PC-3 (cell line): ENCODE measurements at regions not wholly inside any gene's neighbourhood (a gene's known extent, or its start where the extent isn't known, plus 50 kb on each side); places are given as distances from the start of the nearest gene placed in this dataset.

ENCODE experiments used
- ATAC-seq: fragments of 200-7000 bp; cut with Tn5 transposase; 2 replicates; pipeline ENCODE4 v1.9.1; 2020; ENCODE audit warnings: mild to moderate bottlenecking, moderate library complexity
- BruUV-seq: library from RNA; stranded (reverse); fragments of 400-500 nt; replicated peaks from 2 replicates; lab custom pipeline; 2021; lab: Mats Ljungman, UMichigan
- CTCF ChIA-PET: fragments of 300-600 bp; sonication (Branson Sonifier 250); formaldehyde crosslinking; loops from one replicate; lab custom pipeline; 2022; ENCODE audit warnings: antibody characterized with exemption; lab: Charles Lee
- POLR2A ChIA-PET: fragments of 300-600 bp; sonication (Branson Sonifier 250); formaldehyde crosslinking; loops from one replicate; lab custom pipeline; 2022; ENCODE audit warnings: antibody characterized with exemption; ENCODE audit not compliant: unreplicated experiment; lab: Charles Lee
- DNase-seq: peaks from one replicate; pipeline ENCODE4 v3.0.0-alpha.2; 2015
- H2AFZ ChIP-seq: fragments of 300-600 bp; sonication (generic); 2 replicates; pipeline ENCODE4 v1.6.0; 2016; ENCODE audit warnings: antibody characterized with exemption, low read length
- H3F3A ChIP-seq: fragments of 300-600 bp; sonication (generic); one replicate; pipeline ENCODE4 v1.6.0; 2017; ENCODE audit warnings: antibody characterized with exemption, low read length, control low read depth, mild to moderate bottlenecking; ENCODE audit not compliant: unreplicated experiment
- H3K27ac ChIP-seq: fragments of 300-600 bp; sonication (generic); 2 replicates; pipeline ENCODE4 v1.5.1; 2016; ENCODE audit warnings: mild to moderate bottlenecking, low read length
- H3K27me3 ChIP-seq: fragments of 300-600 bp; sonication (generic); 2 replicates; pipeline ENCODE4 v1.6.1; 2016; ENCODE audit warnings: low read length, mixed read lengths
- H3K36me3 ChIP-seq: fragments of 300-600 bp; sonication (generic); 2 replicates; pipeline ENCODE4 v1.6.1; 2016; ENCODE audit warnings: low read depth, mixed run types, low read length, mixed read lengths
- H3K4me1 ChIP-seq: fragments of 300-600 bp; sonication (generic); 2 replicates; pipeline ENCODE4 v1.5.1; 2016; ENCODE audit warnings: low read length; ENCODE audit not compliant: insufficient read depth
- H3K4me2 ChIP-seq: fragments of 300-600 bp; sonication (generic); 2 replicates; pipeline ENCODE4 v1.6.0; 2016; ENCODE audit warnings: low read length
- H3K4me3 ChIP-seq: fragments of 300-600 bp; sonication (generic); 2 replicates; pipeline ENCODE4 v1.5.1; 2016; ENCODE audit warnings: mild to moderate bottlenecking, low read length, mixed read lengths
- H3K79me2 ChIP-seq: fragments of 300-600 bp; sonication (generic); 2 replicates; pipeline ENCODE4 v1.6.1; 2017; ENCODE audit warnings: low read length, mixed read lengths
- H3K9ac ChIP-seq: fragments of 300-600 bp; sonication (generic); 2 replicates; pipeline ENCODE4 v1.6.0; 2016; ENCODE audit warnings: mild to moderate bottlenecking, low read length
- H3K9me2 ChIP-seq: fragments of 300-600 bp; sonication (generic); replicated peaks from 2 replicates; pipeline ENCODE4 v1.6.1; 2016; ENCODE audit warnings: mixed run types, low read length, mixed read lengths
- H3K9me3 ChIP-seq: fragments of 300-600 bp; sonication (generic); 2 replicates; pipeline ENCODE4 v1.6.1; 2016; ENCODE audit warnings: low read length, mixed read lengths
- H4K20me1 ChIP-seq: fragments of 300-600 bp; sonication (generic); 2 replicates; pipeline ENCODE4 v1.6.1; 2016; ENCODE audit warnings: low read length, mixed read lengths
- CTCF ChIP-seq: fragments of 300-600 bp; sonication (generic); conservative IDR thresholded peaks from 2 replicates; pipeline ENCODE4 v1.5.1; 2017; ENCODE audit warnings: antibody characterized with exemption, low read depth, mild to moderate bottlenecking, low read length
- EZH2 ChIP-seq: fragments of 300-600 bp; sonication (generic); IDR thresholded peaks from one replicate; pipeline ENCODE4 v1.6.1; 2017; ENCODE audit warnings: antibody characterized with exemption, mild to moderate bottlenecking, low read length; ENCODE audit not compliant: unreplicated experiment
- EZH2phosphoT487 ChIP-seq: fragments of 300-600 bp; sonication (generic); IDR thresholded peaks from 2 replicates; pipeline ENCODE4 v1.6.1; 2018; ENCODE audit warnings: mild to moderate bottlenecking, antibody characterized with exemption, low read length, borderline replicate concordance
- intact Hi-C: fragments of 100-400 bp; cut with micrococcal nuclease; formaldehyde crosslinking; loops from 2 replicates; pipeline ENCODE4 v1.9.0; 2023

GRCh38 chr5:20420991-20421595 is 433.1 kb upstream of the CDH18 start:
- H3F3A ChIP-seq, result no peaks in the 10 kb centered on the region
- intact Hi-C loops, result no loop called here
- ATAC-seq (no peak), DNase-seq (no peak)
- TF ChIP-seq CTCF (no peak), EZH2 (no peak), EZH2phosphoT487 (no peak)
- H3K79me2 ChIP-seq, result no peaks in the 10 kb centered on the region
- POLR2A ChIA-PET, result no interaction called here
- H4K20me1 ChIP-seq, result no peaks in the 10 kb centered on the region
- no peak overlapping the region for H2AFZ ChIP-seq
- no peak overlapping the region for H3K4me2 ChIP-seq
- H3K27me3 ChIP-seq, result no peaks in the 10 kb centered on the region
- H3K9ac ChIP-seq, result no peak overlapping the region
- no TSS peak for BruUV-seq
- no peak overlapping the region for H3K4me3 ChIP-seq
- H3K9me2 ChIP-seq, result no peaks in the 10 kb centered on the region
- CTCF ChIA-PET, result no interaction called here
- H3K36me3 ChIP-seq, result no peaks in the 10 kb centered on the region
- no peaks in the 10 kb centered on the region for H3K4me1 ChIP-seq
- no peak overlapping the region for H3K27ac ChIP-seq
- H3K9me3 ChIP-seq, result no peaks in the 10 kb centered on the region
